RWPE2 (cell line): ENCODE measurements at regions not wholly inside any gene's neighbourhood (a gene's known extent, or its start where the extent isn't known, plus 50 kb on each side); places are given as distances from the start of the nearest gene placed in this dataset.
A peak's percentile ranks its signal among the peaks of the same experiment; 100 is the strongest.

Experiments
- ATAC-seq: fragments of 200-7000 bp; cut with Tn5 transposase; 3 replicates; pipeline ENCODE4 v1.9.1; 2021; ENCODE audit warnings: low read depth
- DNase-seq: peaks from one replicate; pipeline ENCODE4 v3.0.0-alpha.2; 2020; ENCODE audit warnings: low spot score
- H3K27ac ChIP-seq: fragments of 450-650 bp; 2 replicates; pipeline ENCODE4 v1.5.1; 2017; ENCODE audit warnings: mild to moderate bottlenecking; ENCODE audit not compliant: poor library complexity, severe bottlenecking
- H3K27me3 ChIP-seq: fragments of 250-450 bp; sonication (Bioruptor Pico); 2 replicates; pipeline ENCODE4 v1.5.1; 2021; ENCODE audit warnings: mild to moderate bottlenecking, moderate library complexity; ENCODE audit not compliant: insufficient read depth, poor library complexity, severe bottlenecking
- H3K36me3 ChIP-seq: fragments of 250-450 bp; sonication (Bioruptor Pico); 2 replicates; pipeline ENCODE4 v1.5.1; 2020; ENCODE audit warnings: low read depth, mild to moderate bottlenecking, moderate library complexity
- H3K4me1 ChIP-seq: fragments of 250-450 bp; sonication (Bioruptor Pico); 2 replicates; pipeline ENCODE4 v1.5.1; 2021; ENCODE audit warnings: mild to moderate bottlenecking, moderate library complexity; ENCODE audit not compliant: insufficient read depth, poor library complexity, severe bottlenecking
- H3K4me3 ChIP-seq: fragments of 250-450 bp; sonication (Bioruptor Pico); 2 replicates; pipeline ENCODE4 v1.5.1; 2021; ENCODE audit warnings: mild to moderate bottlenecking, moderate library complexity; ENCODE audit not compliant: severe bottlenecking
- H3K9me3 ChIP-seq: fragments of 250-450 bp; sonication (Bioruptor Pico); 2 replicates; pipeline ENCODE4 v1.5.1; 2021; ENCODE audit warnings: mild to moderate bottlenecking, moderate library complexity; ENCODE audit not compliant: severe bottlenecking
- TF ChIP-seq, protein P1 (sequence below): fragments of 450-650 bp; IDR thresholded peaks from one replicate; pipeline ENCODE4 v1.5.1; 2017; ENCODE audit warnings: mild to moderate bottlenecking, moderate library complexity; ENCODE audit not compliant: poor library complexity, severe bottlenecking

- H3K27me3 ChIP-seq, result no peaks in the 10 kb centered on the region
- no peaks in the 10 kb centered on the region for H3K4me1 ChIP-seq
- TF ChIP-seq, protein P1, sequence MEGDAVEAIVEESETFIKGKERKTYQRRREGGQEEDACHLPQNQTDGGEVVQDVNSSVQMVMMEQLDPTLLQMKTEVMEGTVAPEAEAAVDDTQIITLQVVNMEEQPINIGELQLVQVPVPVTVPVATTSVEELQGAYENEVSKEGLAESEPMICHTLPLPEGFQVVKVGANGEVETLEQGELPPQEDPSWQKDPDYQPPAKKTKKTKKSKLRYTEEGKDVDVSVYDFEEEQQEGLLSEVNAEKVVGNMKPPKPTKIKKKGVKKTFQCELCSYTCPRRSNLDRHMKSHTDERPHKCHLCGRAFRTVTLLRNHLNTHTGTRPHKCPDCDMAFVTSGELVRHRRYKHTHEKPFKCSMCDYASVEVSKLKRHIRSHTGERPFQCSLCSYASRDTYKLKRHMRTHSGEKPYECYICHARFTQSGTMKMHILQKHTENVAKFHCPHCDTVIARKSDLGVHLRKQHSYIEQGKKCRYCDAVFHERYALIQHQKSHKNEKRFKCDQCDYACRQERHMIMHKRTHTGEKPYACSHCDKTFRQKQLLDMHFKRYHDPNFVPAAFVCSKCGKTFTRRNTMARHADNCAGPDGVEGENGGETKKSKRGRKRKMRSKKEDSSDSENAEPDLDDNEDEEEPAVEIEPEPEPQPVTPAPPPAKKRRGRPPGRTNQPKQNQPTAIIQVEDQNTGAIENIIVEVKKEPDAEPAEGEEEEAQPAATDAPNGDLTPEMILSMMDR, result no peak
- H3K27ac ChIP-seq, result no peak overlapping the region
- no peaks in the 10 kb centered on the region for H3K36me3 ChIP-seq
- H3K9me3 ChIP-seq, result no peaks in the 10 kb centered on the region
- DNase-seq, result no peak
- no peak overlapping the region for H3K4me3 ChIP-seq
- ATAC-seq, result no peak
Measured at GRCh38 chr3:124174476-124174875, 182.6 kb upstream of the ROPN1 start.

DNA sequence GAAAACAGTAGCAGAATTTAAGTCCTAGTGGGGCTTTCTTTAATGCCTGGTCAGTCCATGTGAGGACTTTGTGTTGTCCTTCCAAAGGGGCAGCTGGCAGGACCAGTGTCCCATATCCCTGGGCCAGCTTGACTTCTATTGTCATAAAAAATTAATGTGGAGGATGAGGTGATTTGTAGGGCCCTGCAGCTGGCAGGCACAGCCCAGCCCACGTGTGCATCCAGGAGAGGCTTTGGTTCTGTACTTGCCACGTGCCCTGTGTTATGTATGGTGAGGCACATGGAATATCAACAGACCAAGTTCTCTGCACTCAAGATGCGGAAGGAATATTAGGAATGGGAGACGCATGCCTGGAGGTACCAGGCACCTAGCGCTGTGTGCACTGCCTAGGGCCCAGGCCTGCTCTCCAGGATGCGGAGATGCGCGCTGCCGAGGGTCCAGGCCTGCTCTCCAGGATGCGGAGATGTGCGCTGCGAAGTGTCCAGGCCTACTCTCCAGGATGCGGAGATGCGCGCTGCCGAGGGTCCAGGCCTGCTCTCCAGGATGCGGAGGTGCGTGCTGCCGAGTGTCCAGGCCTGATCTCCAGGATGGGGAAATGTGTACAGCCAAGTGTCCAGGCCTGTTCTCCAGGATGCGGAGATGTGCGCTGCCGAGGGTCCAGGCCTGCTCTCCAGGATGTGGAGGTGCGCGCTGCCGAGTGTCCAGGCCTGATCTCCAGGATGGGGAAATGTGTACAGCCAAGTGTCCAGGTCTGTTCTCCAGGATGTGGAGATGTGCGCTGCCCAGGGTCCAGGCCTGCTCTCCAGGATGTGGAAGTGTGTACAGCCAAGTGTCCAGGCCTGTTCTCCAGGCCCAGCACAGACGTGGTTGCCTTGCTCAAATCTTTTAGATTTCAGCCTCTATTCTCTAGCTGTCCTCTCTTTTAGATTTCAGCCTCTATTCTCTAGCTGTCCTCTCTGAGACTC is 183.3 kb upstream of the ROPN1 start:
- TF ChIP-seq, protein P1, result no peak
- DNase-seq, result no peak
- Histone ChIP-seq H3K9me3 (no peaks in the 10 kb centered on the region), H3K4me3 (no peak overlapping the region), H3K27me3 (no peaks in the 10 kb centered on the region), H3K36me3 (no peaks in the 10 kb centered on the region), H3K27ac (no peak overlapping the region), H3K4me1 (no peaks in the 10 kb centered on the region)
- ATAC-seq, result no peak

DNA sequence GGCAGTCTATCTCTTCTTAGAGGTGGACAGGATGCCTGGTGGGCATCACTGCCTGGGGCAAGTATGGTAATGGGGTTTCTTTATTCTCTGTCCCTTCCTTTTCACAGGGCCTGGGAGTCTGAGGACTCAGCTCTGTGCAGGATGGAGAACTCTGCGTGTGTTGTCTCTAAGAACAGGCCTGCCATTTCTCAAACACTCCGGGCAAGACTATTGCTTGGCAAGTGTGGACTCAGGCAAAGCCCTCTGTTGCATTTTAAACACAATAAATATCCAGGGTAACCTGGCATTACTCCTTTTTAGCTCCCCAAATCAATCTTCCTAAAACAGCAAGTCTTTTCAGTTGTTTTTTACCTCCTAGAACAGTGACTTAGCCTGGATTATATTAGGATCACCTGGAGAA is 185.1 kb upstream of the ROPN1 start:
- Histone ChIP-seq H3K9me3 (no peaks in the 10 kb centered on the region), H3K4me1 (no peaks in the 10 kb centered on the region), H3K27me3 (no peaks in the 10 kb centered on the region), H3K27ac (no peak overlapping the region), H3K36me3 (no peaks in the 10 kb centered on the region), H3K4me3 (no peak overlapping the region)
- TF ChIP-seq, protein P1, result no peak
- no peak for DNase-seq
- no peak for ATAC-seq

DNA sequence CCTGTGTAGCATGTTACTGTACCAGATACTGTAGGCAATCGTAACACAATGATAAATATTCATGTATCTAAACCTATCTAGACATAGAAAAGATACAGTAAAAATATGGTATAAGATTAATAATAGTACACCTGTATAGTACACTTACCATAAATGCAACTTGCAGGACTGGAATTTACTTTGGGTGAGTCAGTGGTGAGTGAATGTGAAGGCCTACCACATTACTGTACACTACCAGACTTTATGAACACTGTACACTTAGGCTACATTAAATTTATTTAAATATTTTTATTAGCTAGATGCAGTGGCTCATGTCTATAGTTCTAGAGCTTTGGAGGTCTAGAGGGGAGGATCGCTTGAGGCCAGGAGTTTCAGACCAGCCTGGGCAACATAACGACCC is 186.6 kb upstream of the ROPN1 start:
- H3K27me3 ChIP-seq, result no peaks in the 10 kb centered on the region
- no peaks in the 10 kb centered on the region for H3K4me1 ChIP-seq
- H3K36me3 ChIP-seq, result no peaks in the 10 kb centered on the region
- DNase-seq (no peak), ATAC-seq (peak; percentile 50; the same call in 2 of the 3 replicates)
- no peak overlapping the region for H3K27ac ChIP-seq
- H3K9me3 ChIP-seq, result no peaks in the 10 kb centered on the region
- TF ChIP-seq, protein P1, result no peak
- H3K4me3 ChIP-seq, result no peak overlapping the region

DNA sequence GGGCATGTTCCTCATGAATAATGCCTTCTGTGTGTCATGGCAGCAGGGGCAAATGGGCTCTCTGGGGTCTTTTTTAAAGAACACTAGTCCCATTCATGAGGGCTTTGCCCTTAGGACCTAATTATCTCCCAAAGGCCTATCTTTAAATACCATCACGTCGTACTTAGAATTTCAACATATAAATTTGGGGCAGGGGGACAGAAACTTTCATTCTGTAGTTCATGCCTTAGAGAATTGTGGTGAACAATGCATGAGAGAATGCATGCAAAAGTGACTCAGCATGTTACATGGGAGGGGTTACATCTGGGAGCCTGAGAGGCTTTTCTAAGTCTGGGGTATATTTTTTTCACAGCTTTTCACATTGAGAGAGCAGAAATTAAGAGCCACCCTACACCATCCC is 208.5 kb upstream of the ROPN1 start:
- H3K9me3 ChIP-seq, result no peaks in the 10 kb centered on the region
- H3K27ac ChIP-seq, result no peak overlapping the region
- H3K4me3 ChIP-seq, result no peak overlapping the region
- H3K27me3 ChIP-seq, result peaks cover 10% of the 10 kb centered on the region
- TF ChIP-seq, protein P1, result no peak
- ATAC-seq, result no peak
- no peaks in the 10 kb centered on the region for H3K36me3 ChIP-seq
- H3K4me1 ChIP-seq, result no peaks in the 10 kb centered on the region
- DNase-seq, result no peak
